Esophagus muscularis mucosa (tissue), 4 donors: ENCODE measurements at regions not wholly inside any gene's neighbourhood (a gene's known extent, or its start where the extent isn't known, plus 50 kb on each side); places are given as distances from the start of the nearest gene placed in this dataset.
"Not testable (repeated sequence)": the region's sequence is repeated elsewhere in the genome, so short reads cannot be mapped to it uniquely, and the experiment has no call there.

ENCODE experiments used
- DNase-seq: peaks from one replicate; pipeline ENCODE4 v3.0.0-alpha.2; 2017; ENCODE audit errors: extremely low spot score
- H3K27ac ChIP-seq, 4 donors: fragments of 200-600 bp; sonication (generic); replicated peaks in 1 of 4; 1 replicate in 3 of 4; 2 replicates in 1 of 4; pipeline ENCODE4 v1.5.1; 2016 to 2019; ENCODE audit warnings: mild to moderate bottlenecking in 1 of 4
- H3K27me3 ChIP-seq, 4 donors: fragments of 200-600 bp; sonication (generic); one replicate each; pipeline versions ENCODE4 v1.5.1 to v1.6.0; 2016 to 2019
- H3K36me3 ChIP-seq, 4 donors: fragments of 200-600 bp; sonication (generic); one replicate each; pipeline ENCODE4 v1.5.1; 2016 to 2019
- H3K4me1 ChIP-seq, 4 donors: fragments of 200-600 bp; sonication (generic); one replicate each; pipeline ENCODE4 v1.5.1; 2016 to 2019
- H3K4me3 ChIP-seq, 4 donors: fragments of 200-600 bp; sonication (generic); 1 replicate in 2 of 4; 2 replicates in 2 of 4; pipeline ENCODE4 v1.5.1; 2016 to 2019; ENCODE audit warnings: mild to moderate bottlenecking in 4 of 4, moderate library complexity in 1 of 4
- H3K9me3 ChIP-seq, 4 donors: fragments of 200-600 bp; sonication (generic); 1 replicate in 3 of 4; 2 replicates in 1 of 4; pipeline ENCODE4 v1.5.1; 2016 to 2019
- EP300 ChIP-seq: sonication (generic); formaldehyde crosslinking; IDR thresholded peaks from one replicate; pipeline ENCODE4 v1.6.1; 2017; ENCODE audit warnings: antibody characterized with exemption
- POLR2A ChIP-seq: fragments of 450-650 bp; IDR thresholded peaks from one replicate; pipeline ENCODE4 v1.6.1; 2017; ENCODE audit warnings: antibody characterized with exemption, moderate library complexity, mild to moderate bottlenecking, low read depth
- POLR2AphosphoS5 ChIP-seq, 2 donors: sonication (generic); formaldehyde crosslinking; IDR thresholded peaks; one replicate each; pipeline ENCODE4 v1.6.1; 2017; ENCODE audit warnings: antibody characterized with exemption in 2 of 2
- WGBS: methylation state at CpG from one replicate; pipeline ENCODE4 v1.1.5; 2018; 5-methylcytosine and 5-hydroxymethylcytosine counted together
- intact Hi-C: fragments of 100-400 bp; cut with DNase I; formaldehyde crosslinking; loops from one replicate; pipeline ENCODE4 v1.15.1; 2023
- TF ChIP-seq, protein P1 (sequence below), 3 experiments: fragments of 200-600 bp in 2 of 3; fragments of 450-650 bp in 1 of 3; sonication (generic) in 2 of 3; IDR thresholded peaks; one replicate each; pipeline ENCODE4 v1.5.1; 2017 to 2019; ENCODE audit warnings: antibody characterized with exemption in 3 of 3, mild to moderate bottlenecking in 2 of 3, moderate library complexity in 1 of 3

- intact Hi-C loops = no loop called here
- peaks cover 3 to 9% (median 4%) of the 10 kb centered on the region in 4 donors for H3K4me1 ChIP-seq
- no peaks in the 10 kb centered on the region for H3K27me3 ChIP-seq
- no peak for DNase-seq
- TF ChIP-seq, protein P1, sequence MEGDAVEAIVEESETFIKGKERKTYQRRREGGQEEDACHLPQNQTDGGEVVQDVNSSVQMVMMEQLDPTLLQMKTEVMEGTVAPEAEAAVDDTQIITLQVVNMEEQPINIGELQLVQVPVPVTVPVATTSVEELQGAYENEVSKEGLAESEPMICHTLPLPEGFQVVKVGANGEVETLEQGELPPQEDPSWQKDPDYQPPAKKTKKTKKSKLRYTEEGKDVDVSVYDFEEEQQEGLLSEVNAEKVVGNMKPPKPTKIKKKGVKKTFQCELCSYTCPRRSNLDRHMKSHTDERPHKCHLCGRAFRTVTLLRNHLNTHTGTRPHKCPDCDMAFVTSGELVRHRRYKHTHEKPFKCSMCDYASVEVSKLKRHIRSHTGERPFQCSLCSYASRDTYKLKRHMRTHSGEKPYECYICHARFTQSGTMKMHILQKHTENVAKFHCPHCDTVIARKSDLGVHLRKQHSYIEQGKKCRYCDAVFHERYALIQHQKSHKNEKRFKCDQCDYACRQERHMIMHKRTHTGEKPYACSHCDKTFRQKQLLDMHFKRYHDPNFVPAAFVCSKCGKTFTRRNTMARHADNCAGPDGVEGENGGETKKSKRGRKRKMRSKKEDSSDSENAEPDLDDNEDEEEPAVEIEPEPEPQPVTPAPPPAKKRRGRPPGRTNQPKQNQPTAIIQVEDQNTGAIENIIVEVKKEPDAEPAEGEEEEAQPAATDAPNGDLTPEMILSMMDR (IDR thresholded peaks at IDR 0.05) = no peak
- TF ChIP-seq EP300 = no peak
- no peak for TF ChIP-seq POLR2A
- H3K36me3 ChIP-seq = no peaks in the 10 kb centered on the region
- no peak overlapping the region for H3K4me3 ChIP-seq
- H3K9me3 ChIP-seq = no peaks in the 10 kb centered on the region
- 99% methylated on average over 3 of the region's 3 CpGs for WGBS
- no peak overlapping the region for H3K27ac ChIP-seq
Measured at GRCh38 chr4:155587766-155588165, 78.9 kb upstream of the GUCY1A1 start.

- H3K27ac ChIP-seq = no peak overlapping the region
- H3K36me3 ChIP-seq = no peaks in the 10 kb centered on the region
- TF ChIP-seq EP300 (no peak), POLR2AphosphoS5 (IDR thresholded peaks at IDR 0.05) (no peak), POLR2A (no peak)
- TF ChIP-seq, protein P1 (IDR thresholded peaks at IDR 0.05) = no peak
- WGBS = 21% methylated on average over 4 of the region's 4 CpGs
- H3K27me3 ChIP-seq = no peaks in the 10 kb centered on the region
- H3K4me1 ChIP-seq = peaks cover 4 to 9% (median 6%) of the 10 kb centered on the region in 4 donors
- DNase-seq = no peak
- intact Hi-C loops = no loop called here
- no peaks in the 10 kb centered on the region for H3K9me3 ChIP-seq
- no peak overlapping the region for H3K4me3 ChIP-seq
Measured at GRCh38 chr4:155582971-155583437, 83.6 kb upstream of the GUCY1A1 start.

DNA sequence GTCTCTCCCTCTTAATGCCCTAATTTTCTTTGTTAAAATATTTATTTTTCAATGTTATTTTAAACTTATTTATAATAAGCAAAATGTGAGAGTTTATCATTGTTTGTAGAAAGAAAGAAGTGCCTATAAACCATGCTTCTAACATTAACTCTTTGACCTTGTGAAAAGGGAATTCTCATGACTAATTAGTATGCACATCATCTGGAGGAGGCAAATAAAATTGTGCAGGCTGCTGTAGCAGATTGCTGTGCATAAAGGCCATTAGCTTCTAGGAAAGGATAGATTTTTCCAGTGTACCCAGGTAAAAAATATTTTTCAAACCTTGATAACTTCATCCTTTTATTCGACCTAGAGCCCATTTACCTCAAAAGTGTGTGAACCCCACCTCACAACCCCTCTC is 84.6 kb upstream of the GUCY1A1 start:
- Histone ChIP-seq H3K27ac (no peak overlapping the region), H3K27me3 (no peaks in the 10 kb centered on the region), H3K36me3 (no peaks in the 10 kb centered on the region), H3K9me3 (no peaks in the 10 kb centered on the region), H3K4me3 (no peak overlapping the region), H3K4me1 (peaks cover 4 to 9% (median 6%) of the 10 kb centered on the region in 4 donors)
- intact Hi-C loops = no loop called here
- 83% methylated on average over 1 of the region's 1 CpG for WGBS
- no peak for DNase-seq
- TF ChIP-seq, protein P1 (IDR thresholded peaks at IDR 0.05) = no peak
- no peak for TF ChIP-seq POLR2A
- no peak for TF ChIP-seq POLR2AphosphoS5 (IDR thresholded peaks at IDR 0.05)
- no peak for TF ChIP-seq EP300

- intact Hi-C loops = no loop called here
- Histone ChIP-seq H3K27me3 (no peaks in the 10 kb centered on the region), H3K36me3 (no peaks in the 10 kb centered on the region), H3K27ac (no peak overlapping the region), H3K9me3 (no peaks in the 10 kb centered on the region), H3K4me1 (peaks cover 4 to 9% (median 6%) of the 10 kb centered on the region in 4 donors), H3K4me3 (no peak overlapping the region)
- TF ChIP-seq POLR2AphosphoS5 (IDR thresholded peaks at IDR 0.05) (no peak), EP300 (no peak), POLR2A (no peak)
- TF ChIP-seq, protein P1 (IDR thresholded peaks at IDR 0.05) = no peak
- WGBS = 72% methylated on average over 2 of the region's 2 CpGs
- no peak for DNase-seq
Measured at GRCh38 chr4:155578726-155579370, 87.8 kb upstream of the GUCY1A1 start.

DNA sequence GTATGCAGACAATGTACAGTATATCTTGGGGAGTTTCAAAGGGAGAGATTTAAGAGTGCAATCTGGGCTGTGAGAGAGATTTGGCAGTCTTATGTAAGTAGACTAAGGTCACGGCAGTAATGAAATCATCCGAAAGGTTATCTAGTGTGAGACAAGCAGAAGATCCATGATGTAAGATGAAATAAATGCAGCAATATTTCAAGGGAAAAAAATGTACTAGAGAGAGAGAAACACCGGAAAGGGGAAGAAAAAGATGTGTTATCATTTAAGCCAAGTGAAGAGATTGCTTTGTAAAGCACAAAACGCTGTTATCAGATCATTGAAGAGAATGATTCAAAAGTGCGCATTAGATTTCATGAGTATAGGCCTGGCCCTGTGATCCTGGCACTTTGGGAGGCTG is 88.4 kb upstream of the GUCY1A1 start:
- H3K27ac ChIP-seq = no peak overlapping the region
- no peaks in the 10 kb centered on the region for H3K36me3 ChIP-seq
- no peaks in the 10 kb centered on the region for H3K27me3 ChIP-seq
- peaks cover 3 to 9% (median 4%) of the 10 kb centered on the region in 4 donors for H3K4me1 ChIP-seq
- TF ChIP-seq POLR2A = no peak
- no peak for TF ChIP-seq POLR2AphosphoS5 (IDR thresholded peaks at IDR 0.05)
- WGBS = 72% methylated on average over 5 of the region's 5 CpGs
- H3K9me3 ChIP-seq = no peaks in the 10 kb centered on the region
- intact Hi-C loops = no loop called here
- no peak for DNase-seq
- no peak overlapping the region for H3K4me3 ChIP-seq

GRCh38 chr4:155574329-155574728 is 92.3 kb upstream of the GUCY1A1 start:
- intact Hi-C loops, H3K27ac ChIP-seq, H3K4me3 ChIP-seq, H3K4me1 ChIP-seq, H3K27me3 ChIP-seq, H3K9me3 ChIP-seq, H3K36me3 ChIP-seq, DNase-seq: not testable (repeated sequence)
- WGBS = 100% methylated on average over 1 of the region's 1 CpG
